Effector CD4-positive, alpha-beta T cell (primary cell): ENCODE measurements at regions not wholly inside any gene's neighbourhood (a gene's known extent, or its start where the extent isn't known, plus 50 kb on each side); places are given as distances from the start of the nearest gene placed in this dataset.
"Not testable (repeated sequence)": the region's sequence is repeated elsewhere in the genome, so short reads cannot be mapped to it uniquely, and the experiment has no call there.

Experiments used
- DNase-seq: peaks from one replicate; pipeline ENCODE4 v3.0.0-alpha.2; 2020

DNA sequence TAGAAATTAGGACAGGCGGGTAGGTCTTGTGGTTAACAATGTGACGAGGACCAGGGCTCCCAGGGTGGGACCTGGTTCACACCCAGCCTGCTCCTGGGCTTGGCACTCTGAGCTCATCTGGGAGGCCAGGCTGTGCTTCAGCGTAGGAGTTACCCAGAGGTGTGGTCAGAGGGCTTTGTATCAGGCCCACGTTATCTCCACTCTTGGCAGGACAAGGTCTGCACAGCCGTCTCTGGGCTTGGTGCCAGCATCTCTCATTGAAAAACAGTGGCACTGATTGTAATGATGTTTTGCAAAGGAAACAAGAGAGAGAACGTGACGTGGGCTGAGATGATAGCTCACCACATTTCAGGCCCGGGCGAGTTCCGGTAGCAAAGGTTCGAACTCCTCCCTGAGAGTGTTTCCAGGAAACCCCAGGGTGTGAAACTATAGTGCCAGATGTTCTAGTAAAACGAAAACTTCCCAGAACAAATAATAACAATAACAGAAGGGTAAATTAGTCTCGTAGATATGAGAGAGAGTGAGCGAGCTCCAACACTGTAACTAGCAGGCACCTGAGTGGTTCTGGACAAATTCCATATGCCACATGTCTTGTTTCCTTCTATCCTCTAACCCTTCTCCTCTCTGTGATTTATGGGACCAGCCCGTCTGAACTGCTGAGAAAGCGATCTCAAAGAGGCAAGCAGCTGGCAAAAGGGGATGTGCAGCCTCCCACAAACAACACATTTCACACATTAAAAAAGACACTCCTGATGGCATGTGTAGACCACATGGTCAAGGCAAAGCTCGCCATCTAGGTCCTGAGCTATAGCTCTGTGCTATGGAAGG, 227.3 kb downstream of the KTN1 start:
- DNase-seq = peak; percentile 62

DNA sequence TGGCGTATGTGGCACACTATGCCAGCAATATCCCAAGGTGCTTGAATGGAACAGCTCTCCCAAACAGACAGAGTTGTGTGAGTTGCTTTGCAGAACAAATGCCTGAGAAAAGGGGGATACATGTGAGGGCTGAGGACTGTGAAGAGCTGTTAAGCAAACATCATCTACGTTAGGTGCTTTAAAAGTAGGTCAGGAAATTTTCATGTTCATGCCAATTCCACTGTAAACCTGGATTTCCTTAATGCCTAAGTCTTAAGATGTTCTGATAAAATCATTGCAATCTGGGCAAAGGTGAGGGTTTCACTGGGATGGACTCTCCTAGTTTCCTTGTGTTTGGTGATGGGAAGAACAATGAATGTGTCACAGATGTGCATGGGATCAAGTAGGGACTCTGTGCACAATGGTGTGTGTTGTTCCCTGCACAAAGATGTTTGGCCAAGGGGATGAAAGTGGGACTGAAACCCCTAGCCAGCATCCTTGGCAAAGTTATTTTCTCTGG, 227.9 kb downstream of the KTN1 start:
- no peak for DNase-seq

DNA sequence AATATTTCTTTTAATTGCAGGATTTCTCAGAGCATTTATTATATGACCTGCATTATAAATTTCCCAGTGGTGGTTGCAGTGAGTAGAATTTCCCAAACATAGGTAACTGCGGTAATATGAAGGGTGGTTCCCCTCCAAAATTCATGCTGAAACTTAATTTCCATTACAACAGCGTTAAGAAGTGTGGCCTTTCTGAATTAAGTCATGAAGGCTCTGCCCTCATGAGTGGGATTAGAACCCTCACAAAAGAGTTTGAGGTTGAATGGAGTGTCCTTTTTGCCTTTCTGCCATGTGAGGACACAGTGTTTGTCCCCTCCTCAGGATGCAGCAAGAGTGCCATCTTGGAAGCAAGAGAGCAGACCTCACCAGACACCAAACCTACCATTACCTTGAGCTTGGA, 233.6 kb downstream of the KTN1 start:
- no peak for DNase-seq

DNA sequence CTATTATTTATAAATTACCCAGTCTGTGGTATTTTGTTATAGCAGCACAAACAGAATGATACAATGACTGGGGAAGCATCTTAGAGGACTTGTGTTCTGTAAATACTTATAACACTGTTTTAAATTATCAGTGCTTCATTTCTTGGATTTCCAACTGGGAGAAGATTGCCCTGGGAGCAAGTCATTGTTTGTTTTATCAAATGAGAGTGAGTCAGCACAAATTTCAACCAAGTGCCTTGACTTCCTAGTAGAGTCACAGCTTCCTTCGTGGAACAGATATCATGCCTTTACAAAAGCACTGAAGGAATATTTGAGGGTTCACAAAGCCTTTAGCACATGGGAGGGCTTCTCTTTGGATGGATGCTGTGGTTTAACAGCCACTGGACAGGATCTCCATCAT, 234.1 kb downstream of the KTN1 start:
- DNase-seq = no peak

DNA sequence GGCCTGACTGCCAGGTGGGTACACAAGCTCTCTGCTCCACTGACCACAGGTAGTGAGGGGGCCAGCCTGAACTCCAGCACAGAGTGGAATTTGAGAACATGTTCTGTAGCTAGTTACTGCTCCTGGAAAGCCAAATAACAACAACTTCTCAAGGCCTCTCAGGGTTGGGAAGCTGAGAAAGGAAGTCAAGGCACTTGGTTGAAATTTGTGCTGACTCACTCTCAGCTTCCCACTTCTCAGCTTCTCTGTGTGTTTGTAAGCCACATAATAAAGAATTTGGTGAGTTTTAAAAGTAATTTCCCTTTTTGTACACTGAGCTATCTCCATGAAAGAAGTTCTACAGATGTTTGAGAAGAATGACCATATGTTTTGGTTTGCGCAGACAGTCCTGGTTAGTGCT, 234.9 kb downstream of the KTN1 start:
- DNase-seq = no peak

DNA sequence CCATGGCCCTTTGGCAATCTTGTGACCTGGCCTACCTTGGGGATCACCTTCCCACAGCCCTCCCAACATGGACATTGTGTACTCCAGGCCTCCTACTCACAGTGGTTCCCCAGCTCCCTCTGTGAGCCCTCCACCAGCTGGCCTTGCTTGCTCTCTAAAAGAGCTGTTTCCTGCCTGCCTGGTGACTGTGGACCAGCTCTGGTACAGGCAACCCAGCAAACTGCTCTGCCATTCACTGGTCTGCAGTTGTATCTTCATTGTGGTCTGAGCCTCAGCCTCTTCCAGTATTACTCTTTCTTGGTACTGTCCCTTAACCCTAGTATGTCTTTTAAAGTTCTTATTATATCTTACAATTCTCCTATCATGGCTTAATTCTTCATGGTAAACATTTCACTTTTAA, 236.2 kb downstream of the KTN1 start:
- no peak for DNase-seq

DNA sequence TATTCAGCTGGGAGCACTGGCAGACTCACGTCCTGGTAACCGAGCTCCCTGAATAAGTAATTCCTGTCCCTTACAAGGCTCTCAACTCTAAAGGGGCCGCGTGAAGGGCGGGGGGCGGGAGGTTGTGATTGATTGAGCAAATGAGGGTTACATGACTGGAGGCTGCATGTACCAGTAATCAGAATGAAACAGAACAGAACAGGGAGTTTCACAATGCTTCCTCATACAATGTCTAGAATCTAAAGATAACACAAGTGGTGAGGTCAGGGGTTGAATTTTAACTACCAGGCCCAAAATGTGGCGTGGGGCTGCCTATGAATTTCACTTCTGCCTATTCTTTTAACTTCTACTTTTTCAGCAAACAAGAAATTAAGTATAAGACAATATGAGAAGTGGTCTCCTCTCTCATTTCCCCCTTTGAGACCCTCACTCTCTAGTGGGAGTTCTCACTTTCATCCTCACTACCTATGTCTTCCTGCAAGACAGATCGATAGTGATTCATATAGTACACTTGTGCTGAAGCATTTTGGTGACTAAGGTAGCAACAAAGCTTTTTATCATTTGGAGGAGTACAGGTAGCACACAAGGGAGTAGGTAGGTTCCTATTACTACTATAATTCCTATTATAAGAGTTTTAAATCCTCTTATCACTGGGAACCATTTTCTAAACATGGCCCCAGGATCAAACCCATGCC, 239.8 kb downstream of the KTN1 start:
- no peak for DNase-seq

DNA sequence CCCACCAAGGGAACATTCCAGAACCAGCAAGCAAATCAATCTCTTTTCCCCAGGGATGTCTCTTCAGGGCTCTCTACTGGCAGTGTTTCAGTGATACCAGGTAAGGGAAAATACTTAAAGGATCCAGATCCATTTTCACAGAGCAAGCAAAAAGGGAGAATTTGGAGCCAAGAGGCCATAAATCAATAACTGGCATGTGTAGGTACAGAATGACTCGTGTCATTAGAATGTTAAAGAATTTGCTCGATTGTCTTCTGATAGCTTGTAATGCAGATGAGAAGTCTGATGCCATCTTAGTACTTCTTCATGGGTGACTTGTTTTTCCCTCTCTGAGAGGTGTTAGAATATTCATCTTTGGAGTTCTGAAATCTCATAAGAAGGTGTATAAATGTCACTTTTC, 242.9 kb downstream of the KTN1 start:
- no peak for DNase-seq

DNA sequence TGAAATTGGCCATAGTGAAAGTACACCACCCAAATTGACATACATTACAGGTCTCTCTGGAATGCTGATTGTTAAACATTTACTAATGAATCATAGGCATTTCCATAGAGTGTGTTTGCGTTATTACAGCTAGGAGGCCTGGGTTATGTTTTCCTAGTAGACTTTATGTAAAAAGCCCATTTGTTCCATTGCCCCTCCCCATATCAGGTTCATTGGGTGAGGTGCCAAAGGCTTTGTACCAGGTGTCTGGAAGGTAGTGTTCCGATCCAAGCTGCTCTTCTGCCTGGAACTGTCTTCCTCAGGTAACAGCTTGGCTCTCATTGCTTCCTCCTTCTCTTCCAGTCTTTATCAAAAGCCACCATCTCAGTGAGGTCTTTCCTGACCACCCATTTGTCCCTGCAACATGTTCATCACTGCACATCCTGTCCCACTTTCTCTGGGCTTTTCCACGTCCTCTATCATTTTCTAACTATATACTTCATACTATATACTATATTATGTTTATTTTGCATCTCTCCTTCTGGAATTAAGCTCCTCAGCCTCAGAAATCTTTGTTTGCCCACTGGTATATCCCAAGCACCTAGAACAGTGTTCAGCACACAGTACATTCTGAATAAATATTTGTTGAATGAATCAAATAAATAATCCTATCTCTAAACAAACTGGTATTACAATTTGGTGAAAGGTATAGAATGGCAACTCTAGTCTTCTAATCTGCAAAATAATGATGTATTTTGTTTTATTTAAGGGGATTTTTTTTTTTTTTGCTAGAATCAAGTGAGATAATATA, 252.3 kb downstream of the KTN1 start:
- no peak for DNase-seq

DNA sequence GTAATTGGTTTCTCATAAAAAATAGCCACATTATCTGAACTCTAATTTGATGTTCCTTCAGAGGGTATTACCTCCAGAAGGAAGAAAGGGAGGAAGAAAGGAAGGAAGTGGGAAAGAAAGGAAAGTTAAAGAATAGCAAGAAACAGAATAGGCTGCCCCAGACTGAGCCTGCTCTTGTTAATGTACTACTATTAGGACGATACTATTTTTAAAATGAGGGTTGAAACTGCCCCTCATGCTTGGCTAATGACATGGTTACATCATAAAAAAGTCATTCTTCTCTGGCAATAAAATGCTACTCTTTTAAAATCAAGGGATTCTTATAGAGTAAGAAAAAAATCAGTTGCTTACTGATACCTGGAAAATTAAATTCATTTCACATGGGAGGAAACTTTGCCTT, 253.0 kb downstream of the KTN1 start:
- no peak for DNase-seq

DNA sequence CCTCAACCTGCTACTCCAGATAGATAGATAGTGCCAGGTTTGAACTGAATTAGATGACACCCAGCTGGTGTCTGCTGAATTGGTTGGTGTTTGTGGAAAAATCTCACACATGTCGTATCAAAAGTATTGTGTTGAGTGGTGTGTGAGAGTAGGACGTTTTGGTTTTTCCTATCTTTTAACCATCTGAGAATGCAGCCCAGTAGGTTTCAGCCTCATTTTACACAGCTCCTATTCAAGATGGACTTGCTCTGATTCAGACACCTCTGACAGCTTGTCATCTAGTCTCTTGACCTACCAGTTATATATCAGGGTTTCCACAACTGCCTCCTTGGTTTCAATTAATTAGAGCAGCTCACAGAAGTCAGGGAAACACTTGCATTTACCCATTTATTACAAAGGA, 254.4 kb downstream of the KTN1 start:
- DNase-seq = no peak

DNA sequence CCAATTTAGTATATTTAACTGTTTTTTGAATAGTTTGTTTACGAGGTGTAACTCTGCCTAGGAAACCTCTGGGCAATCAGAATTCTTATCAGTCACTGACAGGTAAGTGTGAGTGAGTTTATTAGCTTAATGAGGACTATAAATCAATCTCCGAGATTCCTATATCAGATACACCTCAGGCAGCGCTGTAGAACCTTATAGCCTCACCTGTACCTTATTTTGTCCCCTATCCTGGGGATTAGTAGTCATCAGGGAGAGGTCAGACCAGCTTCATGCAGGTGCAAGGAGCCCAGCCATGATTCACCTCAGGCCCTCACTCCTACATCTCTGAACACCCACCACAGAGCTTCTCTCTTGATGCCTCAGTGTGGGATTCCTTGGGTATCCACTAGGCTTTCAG, 256.0 kb downstream of the KTN1 start:
- DNase-seq = no peak

DNA sequence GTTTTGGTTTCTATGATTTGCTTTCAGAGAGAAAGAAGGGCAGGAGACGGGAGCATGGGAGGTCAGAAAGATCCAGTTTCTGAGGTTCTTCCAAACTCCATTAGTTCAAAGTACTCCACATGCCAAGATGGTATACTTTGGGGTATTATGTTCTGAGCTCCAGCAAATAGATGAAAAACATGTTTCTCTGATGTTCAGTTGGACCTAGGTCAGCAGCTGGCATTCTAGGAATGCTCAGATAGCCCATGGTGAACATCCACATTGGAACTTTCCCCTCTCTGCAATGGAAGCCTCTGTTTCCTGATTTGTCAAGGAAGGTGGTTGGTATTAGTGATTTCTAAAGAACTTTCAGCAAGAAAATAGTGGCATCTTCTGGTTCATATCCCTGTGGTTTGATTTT, 257.5 kb downstream of the KTN1 start:
- DNase-seq = no peak

DNA sequence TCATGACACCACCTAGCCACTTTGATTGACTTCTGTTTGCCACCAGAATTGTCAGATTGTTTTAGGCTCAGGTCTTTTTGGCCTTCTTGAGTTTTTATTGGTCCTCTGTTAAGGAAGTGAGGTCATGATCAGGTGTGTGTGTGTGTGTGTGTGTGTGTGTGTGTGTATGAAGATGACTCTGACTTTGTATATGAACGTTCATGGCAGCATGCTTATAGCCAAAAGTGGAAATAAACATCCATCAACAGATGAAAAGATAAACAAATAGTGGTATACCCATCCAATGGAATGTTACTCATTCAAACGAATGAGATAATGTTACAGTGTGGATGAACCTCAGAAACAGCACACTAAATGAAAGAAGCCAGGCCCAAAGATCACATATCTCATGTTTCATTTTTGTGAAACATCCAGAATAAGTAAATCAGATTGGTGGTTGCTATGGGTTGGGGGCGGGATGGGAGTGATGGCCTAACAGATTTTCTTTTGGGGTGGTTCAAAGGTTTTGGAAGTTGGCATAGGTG, 258.6 kb downstream of the KTN1 start:
- no peak for DNase-seq

DNA sequence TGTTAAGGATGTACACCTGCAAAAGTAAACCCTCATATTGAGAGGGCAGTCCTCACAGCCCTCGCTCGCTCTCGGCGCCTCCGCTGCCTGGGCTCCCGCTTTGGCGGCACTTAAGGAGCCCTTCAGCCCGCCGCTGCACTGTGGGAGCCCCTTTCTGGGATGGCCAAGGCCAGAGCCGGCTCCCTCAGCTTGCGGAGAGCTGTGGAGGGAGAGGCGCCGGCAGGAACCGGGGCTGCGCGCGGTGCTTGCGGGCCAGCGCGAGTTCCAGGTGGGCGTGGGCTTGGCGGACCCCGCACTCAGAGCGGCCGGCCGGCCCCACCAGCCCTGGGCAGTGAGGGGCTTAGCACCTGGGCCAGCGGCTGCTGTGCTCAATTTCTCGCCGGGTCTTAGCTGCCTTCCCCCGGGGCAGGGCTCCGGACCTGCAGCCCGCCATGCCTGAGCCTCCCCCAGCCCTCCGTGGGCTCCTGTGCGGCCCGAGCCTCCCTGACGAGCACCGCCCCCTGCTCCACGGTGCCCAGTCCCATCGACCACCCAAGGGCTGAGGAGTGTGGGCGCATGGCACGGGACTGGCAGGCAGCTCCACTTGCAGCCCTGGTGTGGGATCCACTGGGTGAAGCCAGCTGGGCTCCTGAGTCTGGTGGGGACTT, 259.4 kb downstream of the KTN1 start:
- not testable (repeated sequence) for DNase-seq

DNA sequence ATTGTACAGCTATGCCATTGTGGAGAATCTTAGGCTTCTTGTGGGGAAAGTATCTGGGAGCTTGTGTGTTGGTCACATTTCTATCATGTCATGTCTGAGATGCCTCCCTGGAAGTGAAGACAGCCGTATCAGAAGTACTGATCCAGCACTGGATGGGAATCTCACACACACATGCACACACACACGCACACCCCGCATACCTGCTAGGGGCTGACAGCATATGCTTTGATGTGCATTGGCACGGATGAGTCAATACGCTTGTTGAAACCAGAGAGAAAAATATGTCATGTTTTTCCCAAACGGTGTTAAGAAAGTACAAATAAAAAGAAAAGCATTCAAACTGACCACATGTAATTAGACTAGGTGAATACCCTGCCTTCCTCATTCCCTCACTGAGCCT, 260.8 kb downstream of the KTN1 start:
- DNase-seq = no peak

DNA sequence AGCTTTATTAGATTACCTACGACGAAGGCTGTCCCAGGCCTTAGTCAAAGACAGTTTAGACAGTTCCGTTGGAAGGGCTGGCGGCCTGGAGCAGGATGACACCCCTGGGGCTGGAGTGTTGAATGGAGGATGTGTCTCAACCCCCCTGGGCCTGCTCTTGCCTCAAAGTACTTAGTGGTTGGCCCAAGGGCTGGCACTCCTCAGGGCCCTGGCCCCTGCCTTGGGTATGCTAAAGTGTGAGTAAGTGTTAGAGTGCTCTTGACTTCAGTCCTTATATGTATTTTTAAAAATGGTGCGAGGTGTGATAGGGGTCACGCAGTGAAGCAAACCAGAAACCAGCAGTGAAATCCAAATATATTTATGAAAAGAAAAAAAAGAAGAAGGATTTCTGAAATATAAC, 261.6 kb downstream of the KTN1 start:
- DNase-seq = no peak

DNA sequence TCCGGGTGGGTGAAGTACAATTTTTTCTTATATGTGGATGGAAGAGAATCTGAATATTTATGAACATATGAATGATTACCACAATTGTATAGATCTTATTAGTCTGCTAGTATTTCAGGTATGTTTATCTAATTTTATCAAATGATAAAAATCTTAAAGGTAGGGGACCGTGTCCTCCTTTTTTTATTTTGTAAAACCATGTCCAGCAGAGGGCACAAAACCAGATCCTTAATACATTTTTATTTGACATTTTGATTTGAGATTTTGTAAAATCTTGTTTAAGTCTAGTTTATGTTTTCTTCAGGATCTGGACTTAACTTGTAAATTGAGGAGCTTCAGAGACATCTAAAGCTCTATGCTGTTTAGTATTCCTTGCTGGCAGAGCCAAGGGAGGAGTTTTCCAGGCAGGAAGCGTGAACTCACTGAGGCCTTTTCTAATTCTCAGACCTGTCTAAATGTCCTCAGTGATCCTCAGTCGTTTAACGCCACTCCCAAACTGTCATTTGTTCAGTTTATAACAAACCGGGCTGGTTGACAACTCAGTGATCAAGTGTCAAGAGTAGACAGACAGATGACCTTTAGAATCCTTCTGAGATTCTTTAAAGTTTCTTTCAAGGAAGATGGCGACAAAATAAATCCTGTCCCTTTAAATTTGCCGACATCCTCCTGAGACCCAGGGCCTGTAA, 263.9 kb downstream of the KTN1 start:
- no peak for DNase-seq

DNA sequence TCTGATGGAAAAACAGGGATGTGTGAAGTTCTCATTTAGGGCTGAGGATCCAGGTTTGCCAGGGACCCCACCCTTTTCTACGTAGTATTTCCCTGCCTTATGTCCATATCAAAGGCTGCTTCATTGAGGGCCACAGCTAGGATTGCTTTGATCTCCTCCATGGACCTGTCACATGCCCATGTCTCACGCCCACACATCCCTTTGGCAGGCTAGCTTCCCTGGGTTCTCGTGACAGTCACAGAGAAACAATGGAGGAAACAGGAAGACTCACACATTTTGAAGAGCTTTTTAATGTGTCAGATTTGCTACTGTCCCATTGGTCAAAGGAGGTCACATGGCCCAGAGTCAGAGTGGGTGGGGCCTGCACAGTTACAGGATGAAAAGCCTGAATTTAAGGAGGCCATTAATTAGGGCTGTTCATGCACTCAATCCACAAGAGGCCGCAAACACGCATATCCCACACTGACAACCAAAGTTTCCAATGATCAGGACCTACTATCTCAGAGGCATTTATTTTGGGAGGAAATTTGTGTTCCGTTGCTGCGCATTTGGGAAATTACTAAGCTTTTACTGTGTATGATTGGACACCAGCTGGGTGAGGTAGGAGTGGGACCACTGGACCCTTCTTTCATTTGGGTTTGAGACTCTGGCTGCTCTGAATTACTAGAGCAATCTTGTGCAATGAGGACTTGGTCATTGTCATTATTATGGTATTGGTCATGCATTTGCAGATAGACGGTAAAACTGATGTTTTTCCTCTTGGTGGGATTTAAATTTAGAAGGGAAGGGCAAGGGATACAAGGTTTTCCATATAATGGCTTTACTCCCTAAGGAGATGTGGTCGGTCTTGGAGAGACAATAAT, 266.2 kb downstream of the KTN1 start:
- DNase-seq = no peak

DNA sequence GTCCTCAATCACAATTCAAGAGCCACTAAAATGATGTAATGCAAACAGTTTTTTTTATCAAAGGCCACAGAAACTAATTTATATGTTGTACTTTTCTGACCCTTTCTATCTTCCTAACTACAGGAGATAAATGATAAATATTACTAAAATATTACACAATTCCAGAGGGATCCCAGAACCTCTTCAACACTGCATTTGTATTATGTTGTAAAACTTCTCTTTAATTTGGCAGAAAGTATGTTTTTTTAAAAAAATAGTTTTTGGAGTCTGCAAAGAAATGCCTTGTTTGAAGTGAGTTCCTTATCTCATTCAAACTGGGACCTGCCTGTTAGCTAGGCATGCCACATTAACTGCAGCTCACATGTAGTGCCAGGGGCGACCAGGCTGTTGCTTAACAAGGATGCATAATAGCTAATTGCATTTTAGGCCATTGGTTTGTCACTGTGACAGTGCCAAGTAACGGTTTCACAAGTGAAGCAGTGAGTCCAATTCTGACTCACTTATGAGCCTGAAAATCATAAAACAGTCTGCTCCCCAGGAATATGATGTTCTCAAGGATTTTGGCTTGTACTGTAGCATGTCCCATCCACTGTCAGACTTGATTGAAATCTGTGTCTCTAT, 266.9 kb downstream of the KTN1 start:
- DNase-seq = no peak

DNA sequence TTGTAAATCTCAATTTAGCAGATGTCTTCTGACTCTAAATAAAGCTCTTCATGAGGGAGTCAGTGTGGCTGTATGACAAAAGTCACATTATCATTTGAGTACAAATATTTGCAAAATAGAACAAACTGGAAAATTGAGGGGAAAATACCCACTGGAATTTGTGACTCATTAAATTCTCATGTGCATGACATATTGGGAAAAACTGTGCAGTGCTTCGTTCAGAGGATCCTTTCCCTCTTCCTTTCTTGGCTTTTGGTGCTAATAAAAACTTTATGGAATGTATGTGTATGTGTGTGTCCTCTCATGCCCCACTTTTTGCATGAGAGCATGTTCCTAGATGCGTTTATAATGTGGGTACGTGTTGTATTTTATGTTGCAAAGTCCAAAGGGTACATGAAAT, 267.8 kb downstream of the KTN1 start:
- no peak for DNase-seq
